HG03460 (cell line): ENCODE measurements at regions not wholly inside any gene's neighbourhood (a gene's known extent, or its start where the extent isn't known, plus 50 kb on each side); places are given as distances from the start of the nearest gene placed in this dataset.
"Not testable (repeated sequence)": the region's sequence is repeated elsewhere in the genome, so short reads cannot be mapped to it uniquely, and the experiment has no call there.

ENCODE experiments used
- ATAC-seq: cut with Tn5 transposase; IDR thresholded peaks from one replicate; pipeline ENCODE4 v1.9.1; 2021; ENCODE audit not compliant: unreplicated experiment

DNA sequence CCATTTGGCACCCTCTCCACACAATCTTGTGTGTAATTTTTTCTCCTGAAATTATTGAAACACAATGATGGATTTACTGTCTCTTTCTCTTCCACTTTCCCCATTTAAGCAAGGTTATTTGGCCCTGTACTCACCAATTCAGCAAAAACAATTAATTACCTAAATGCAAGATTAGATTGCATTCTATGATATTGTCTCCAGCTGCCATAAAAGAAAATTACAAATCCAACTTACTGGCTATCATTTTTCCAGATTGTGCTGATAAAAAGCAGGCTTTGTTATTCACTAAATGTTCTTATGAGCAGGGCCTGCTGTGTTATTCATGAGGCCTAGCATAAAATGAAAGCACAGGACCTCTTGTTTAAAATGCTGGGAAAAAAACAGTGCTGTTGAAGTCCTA is 95.8 kb upstream of the IRAK1BP1 start:
- no peak for ATAC-seq

- ATAC-seq, result no peak
Observed at GRCh38 chr6:78781001-78781400, 86.3 kb upstream of the IRAK1BP1 start.

DNA sequence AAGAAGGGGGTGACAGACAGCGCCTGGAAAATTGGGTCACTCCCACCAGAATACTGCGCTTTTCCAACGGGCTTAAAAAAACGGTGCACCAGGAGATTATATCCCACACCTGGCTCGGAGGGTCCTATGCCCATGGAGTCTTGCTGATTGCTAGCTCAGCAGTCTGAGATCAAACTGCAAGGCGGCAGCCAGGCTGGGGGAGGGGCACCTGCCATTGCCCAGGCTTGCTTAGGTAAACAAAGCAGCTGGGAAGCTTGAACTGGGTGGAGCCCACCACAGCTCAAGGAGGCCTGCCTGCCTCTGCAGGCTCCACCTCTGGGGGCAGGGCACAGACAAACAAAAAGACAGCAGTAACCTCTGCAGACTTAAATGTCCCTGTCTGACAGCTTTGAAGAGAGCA is 84.0 kb upstream of the IRAK1BP1 start:
- ATAC-seq, result not testable (repeated sequence)

DNA sequence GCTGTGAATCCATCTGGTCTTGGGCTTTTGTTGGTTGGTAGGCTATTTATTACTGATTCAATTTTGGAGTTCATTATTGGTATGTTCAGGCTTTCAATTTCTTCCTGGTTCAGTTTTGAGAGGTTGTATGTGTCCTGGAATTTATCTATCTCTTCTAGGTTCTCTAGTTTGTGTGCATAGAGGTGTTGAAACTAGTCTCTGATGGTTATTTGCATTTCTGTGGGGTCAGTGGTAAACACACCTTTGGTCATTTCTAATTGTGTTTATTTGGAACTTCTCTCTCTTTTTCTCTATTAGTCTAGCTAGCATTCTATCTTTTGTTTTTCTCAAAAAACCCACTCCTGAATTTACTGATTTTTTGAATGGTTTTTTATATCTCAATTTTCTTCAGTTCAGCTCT is 70.1 kb upstream of the IRAK1BP1 start:
- ATAC-seq, result no peak

DNA sequence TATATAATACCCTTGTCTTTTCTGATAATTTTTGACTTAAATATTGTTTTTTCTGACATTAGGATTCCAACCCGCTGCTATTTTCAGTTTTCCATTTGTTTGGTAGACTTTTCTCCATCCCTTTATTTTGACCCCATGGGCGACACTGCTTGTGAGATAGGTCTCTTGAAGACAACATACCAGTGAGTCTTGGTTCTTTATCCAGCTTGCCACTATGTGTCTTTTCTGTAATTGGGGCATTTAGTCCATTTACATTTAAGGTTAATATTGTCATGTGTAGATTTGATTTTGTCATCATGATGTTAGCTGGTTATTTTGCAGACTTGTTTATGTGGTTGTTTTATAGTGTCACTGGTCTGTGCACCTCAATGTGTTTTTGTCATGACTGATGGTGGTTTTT is 67.7 kb upstream of the IRAK1BP1 start:
- no peak for ATAC-seq

GRCh38 chr6:78806792-78807191 is 60.6 kb upstream of the IRAK1BP1 start:
- not testable (repeated sequence) for ATAC-seq

GRCh38 chr6:78807655-78808355 is 59.5 kb upstream of the IRAK1BP1 start:
- not testable (repeated sequence) for ATAC-seq

DNA sequence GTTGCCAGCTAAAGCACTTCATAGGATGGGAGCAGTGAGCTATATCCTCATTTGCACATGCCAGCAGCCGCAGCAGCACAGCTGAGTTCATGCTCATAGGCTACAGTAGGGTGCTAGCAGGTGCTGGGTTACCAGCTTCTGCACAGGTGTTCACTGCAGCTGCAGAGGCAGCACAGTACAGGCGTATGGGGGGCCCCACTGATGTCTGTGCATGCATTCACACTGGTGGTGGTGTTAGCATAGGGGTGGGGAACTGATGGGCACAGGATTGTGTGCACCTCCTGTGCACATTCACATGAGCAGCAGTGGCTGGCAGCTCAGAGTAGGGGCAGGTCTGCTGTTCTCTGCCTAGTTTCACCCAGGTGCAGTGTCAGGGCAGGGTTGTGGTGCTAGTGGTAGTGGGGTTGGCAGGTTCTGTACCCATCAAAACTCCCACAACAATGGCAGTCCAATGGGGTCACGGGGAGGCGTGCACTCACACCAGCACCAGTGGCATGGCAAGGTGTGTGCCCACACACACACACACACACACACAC is 58.9 kb upstream of the IRAK1BP1 start:
- no peak for ATAC-seq

- no peak for ATAC-seq
Observed at GRCh38 chr6:78808933-78809332, 58.4 kb upstream of the IRAK1BP1 start.

DNA sequence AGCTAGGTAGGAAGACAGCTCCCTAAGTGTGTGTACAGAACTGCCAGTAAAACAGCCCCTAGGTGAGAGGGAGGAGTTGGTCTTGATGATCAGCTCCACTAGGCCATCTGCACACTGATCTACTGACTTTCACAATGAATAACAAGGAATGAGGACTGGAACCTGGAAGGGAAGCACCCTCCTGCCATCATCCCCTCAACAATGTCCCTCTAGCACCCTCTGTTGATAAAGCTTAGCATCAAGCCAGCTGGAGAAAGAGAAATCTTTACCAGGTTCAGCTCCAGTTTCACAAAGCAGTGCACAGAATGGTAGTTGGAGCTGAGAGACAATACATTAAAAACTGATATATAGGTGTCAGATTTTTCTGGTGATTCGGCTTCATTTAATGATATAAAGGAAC is 57.2 kb upstream of the IRAK1BP1 start:
- ATAC-seq, result peak; percentile 49

DNA sequence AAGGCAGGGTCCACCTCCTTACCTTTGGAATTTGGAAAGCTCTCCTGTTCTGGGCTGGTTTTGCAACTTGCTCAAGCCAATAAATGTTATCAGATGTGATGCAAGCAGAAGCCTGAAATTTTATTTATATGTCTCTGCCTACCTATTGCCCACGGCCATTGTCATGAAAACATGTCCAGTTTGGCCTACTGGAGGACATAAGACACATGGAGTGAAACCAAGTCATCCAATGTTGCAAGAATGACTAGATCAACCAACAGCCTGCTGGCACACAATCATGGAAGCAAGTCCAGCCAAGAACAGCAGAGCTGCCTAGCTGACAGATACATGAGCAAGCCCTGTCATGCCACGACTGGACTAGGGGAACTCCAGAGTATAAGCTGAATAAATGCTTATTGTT is 56.7 kb upstream of the IRAK1BP1 start:
- no peak for ATAC-seq
